NCI-H2029 (cell line): ENCODE measurements at regions not wholly inside any gene's neighbourhood (a gene's known extent, or its start where the extent isn't known, plus 50 kb on each side); places are given as distances from the start of the nearest gene placed in this dataset.

Source experiments
- DNase-seq: peaks from one replicate; lab custom pipeline; 2025; lab: John Stamatoyannopoulos, UW

DNA sequence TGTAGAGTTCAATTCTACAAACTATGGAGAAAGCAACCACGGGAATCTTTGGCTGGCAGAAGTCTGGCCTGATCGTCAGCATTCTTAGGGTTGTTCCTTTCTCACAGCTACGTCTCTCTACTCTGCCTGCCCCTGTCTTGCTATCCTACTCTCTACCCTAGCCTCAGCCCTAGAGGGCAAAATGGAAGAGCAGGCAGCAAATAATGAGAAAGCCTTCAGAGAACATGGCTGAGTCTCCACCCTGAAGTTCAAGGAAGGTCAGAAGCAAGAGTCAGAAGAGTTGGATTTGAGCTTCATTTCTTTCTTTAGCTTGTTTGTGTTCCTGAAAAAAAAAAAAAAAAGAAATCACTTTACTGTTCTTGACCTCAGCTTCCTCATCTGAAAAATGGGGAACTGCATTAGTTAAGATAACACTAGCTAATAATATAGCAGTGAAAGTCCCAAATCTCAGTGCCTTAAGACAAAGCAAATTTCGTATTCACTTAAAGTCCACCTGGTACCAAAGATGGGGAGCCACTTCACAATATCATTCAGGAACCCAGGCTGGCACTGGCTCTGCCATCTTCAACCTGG is 50.2 kb upstream of the CCND2 start:
- no peak for DNase-seq

DNA sequence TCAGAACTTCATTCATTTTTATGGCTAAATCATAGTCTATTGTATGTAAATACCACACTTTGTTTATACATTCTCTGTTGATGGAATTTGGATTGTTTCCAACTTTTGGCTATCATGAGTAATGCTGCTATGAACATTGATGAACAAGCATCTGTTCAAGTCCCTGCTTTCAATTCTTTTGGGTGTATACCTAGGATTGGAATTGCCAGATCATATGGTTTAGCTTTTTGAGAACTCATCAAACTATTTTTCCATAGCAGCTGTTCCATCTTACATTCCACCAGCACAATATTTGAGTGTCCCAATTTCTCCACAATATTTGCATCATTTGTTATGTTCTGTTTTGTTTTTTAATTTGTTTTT is 52.3 kb upstream of the CCND2 start:
- DNase-seq: no peak

DNA sequence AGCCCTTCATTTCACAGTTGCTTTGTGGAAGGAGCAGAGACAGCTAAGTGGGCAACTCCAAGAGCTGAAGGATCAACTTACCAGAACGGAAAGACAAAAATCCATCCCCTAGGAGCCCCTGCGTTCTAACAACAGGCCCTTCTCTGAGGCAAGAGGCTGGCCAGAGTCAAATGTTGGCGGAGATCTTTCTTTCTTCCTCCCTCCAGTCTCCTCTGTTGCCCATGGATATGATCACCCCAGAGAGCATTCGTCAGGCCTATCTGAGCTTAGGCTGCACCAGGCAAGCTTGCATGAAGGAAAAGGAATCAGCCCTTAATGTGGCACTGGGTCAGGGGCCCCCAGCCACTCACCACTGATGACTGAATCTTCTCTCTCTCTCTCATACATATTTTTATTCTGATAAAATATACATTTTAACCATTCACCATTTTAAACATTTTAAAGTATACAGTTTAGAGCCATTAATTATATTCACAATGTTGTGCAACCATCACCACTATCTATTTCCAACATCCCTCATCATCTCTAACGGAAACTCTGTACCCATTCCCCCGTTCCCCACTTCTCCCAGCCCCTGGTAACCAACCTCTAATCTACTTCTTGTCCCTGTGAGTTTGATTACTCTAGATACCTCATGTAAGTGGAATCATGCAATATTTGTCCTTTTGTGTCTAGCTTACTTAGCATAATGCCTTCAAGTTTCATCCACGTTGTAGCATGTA is 52.9 kb upstream of the CCND2 start:
- DNase-seq: no peak

DNA sequence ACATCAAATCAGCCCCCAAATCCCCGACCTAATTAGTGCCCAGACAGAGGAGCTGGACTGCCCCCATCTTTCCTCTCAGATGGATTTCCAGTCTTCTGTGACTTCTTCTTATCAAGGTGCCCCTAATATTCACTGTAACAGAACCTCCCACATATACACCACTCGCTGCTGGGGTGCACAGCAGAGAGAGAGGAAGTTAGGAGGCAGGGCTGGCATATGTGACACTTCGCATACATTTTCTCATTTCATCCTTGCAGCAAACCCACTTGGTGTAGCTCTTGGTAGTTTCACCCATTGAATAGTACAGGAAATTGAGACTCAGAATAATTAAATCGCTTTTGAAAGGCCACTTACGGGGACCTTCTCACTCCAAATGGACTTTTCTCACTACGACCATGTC is 56.5 kb upstream of the CCND2 start:
- no peak for DNase-seq

DNA sequence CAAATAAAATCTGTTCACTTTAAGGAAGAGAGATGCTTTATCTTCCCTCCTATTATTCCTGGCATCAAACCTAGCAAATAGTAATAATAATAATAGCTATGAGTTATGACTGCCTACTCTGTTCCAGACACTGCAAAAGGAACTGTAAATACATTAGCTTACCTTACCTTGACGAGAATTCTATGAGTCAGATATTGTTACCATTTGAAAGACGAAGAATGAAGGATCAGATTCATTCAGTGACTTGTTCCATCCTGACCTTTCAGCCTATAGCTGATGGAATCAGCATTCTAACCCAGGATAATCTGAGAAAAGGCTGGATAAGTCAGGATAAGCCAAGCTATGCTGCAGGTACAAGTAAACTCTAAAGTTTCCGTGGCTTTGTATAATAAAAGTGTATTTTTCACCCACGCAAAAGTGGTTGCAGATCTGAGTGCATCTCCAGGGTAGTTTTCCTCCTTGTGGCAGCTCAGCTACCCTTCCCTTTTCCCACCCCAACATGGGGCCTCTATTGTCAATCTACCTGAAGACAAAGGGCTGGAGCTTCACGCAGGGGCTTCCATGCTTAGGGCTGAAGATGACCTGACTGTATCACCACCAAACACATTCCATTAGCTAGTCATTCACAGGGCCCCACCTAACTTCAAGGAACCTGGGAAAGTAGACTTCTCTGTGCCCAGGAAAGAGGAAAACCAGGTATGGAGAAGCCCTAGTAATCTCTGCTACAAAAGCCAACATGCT is 57.2 kb upstream of the CCND2 start:
- DNase-seq: no peak

DNA sequence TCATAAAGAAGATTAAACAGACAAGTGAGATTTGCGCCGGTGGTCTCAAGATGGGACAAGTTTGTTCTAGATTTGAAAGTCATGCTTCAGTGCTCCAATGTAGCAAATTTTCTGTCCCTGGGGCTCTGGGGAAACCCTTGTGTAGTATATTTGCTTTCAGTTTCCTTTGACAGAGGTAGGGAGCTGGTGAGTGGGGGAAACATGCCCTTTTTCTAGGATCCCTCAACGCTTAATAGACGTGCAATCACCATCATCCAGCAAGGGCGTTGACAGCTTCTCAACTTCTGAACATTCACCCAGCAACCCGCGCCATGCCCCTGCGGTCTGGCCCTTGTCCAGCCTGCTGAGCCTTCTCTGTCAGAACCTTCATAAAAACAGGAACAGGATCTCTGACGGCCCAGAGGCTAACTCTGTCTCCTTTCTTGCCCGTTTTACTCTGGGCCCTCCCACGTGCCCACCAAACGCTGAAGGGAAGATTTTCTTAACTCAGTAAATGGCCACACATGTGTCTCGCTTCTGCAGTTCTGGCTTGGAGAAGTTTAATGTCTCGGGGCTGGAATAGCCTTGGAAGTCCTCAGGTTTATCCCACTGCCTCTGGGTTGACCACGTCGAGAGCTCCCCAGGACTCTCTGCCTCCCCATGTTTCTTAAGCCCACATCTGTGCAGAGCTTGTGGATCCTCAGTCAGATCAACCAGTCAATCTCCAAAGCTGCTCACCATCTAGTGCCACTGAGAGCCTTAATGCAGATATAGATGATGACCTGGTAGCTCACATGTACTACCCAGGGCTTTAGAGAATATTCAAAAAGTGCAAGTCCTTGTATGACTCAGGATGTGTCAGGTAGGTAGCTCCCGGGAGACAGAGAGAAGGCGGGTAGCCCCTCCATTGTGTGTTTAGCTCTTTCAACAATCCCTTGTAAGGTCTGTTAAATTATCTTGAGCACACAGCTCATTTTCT is 58.1 kb upstream of the CCND2 start:
- no peak for DNase-seq

DNA sequence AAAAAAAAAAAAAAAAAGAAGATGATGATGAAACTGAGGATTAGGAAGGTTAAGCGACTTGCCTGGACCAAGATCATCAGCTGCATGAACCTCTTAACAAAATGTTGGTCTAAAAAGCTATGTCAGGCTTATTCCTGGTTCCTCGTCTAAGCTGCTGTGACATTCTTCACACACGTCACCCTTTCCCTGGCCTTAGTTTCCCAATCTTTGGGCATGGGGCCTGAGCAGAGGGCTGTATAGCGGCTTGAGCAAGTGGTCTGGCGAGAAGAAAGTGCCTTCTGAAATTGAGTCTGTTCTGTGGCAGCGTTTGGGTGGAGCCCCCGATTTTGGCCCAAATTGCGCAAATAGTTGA is 58.7 kb upstream of the CCND2 start:
- DNase-seq: no peak

DNA sequence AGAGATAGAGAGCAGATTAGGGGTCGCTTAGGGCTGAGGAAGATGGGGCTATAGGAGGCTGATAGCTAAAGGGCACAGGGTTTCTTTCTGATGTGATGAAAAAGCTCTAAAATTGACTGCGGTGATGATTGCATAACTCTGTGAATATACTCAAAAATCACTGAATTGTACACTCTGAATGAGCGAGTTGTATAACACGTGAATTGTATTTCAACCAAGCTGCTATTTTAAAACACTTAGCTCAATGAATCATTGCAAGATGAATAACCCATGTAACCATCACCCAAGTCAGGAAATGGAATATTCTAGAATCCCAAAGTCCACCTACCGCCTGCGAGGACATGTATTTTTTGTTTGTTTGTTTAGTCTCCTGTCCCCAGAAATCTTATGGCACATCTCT is 60.1 kb upstream of the CCND2 start:
- no peak for DNase-seq

DNA sequence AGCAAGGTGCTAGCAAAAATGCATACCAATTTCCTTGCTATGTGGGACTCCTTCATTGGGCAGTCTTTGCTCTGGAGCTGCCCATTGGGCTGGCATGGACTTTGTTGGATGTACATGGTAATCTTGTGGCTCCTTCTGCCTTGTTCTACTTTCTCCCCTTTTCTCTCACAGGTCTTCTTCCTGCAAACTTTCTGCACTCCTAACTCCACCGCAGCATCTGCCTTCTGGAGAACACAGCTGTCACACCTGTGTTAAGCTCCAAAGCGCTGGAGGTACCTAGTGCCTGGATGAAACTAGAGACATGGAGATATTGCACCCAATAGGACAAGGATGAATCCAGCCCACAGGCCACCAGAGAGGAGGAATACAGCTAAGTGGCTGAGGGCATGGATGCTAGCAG is 60.7 kb upstream of the CCND2 start:
- no peak for DNase-seq

DNA sequence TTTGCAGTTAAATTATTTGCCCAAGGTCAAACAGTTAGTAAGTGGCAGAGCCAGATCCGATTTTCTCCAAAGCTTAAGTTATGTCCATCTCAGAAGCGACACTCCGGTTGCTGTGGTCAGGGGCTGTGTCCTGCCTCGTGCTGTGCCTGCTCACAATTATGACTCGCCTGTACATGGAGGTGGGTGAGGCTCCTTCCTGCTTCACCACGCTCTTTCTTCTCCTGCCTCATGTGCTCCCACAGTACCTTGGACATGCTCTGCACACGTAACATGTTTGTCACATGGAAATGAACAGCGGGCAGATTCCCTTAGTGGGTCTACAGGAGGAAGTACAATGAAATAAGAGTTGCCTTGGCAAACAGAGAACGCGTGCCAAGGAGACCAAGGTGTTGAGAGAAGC is 62.2 kb upstream of the CCND2 start:
- DNase-seq: no peak

DNA sequence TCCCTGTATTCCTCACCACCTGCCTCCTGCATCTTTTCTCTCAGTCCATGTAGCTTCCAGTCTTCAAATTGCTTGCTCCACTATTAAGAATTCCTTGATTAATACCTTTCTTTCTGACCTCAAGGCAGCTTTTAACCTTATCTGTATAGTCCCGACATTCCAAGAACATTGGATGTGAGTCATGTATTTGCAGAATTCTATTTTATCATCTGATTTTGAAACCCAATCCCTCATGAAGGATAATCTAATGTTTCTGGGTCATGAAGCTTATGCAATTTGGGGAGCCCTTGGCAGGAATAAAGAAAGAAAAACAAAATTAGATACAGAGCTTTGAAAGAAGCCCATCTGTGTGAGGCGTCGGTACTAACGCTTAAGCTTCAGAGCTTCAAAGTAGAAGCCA is 63.4 kb upstream of the CCND2 start:
- no peak for DNase-seq

DNA sequence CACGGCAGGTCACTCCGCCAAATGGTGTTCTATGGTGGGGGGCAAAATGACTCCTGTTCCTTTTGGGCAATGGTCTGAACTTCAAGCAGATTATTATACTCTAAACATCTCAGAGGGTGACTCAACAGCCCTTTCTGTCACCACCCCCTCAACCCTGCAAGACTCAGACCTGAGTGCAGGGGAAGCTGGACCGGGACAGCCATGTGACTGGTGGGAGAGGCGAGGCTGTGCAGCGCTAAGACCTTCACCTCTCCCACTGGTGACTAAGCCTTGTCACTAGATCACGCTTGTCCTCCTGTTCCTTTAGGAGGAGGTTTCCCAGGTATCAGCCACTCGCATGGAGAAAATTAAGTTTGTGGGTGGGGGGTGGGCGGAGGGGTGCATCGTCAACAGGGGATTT is 67.1 kb upstream of the CCND2 start:
- no peak for DNase-seq

DNA sequence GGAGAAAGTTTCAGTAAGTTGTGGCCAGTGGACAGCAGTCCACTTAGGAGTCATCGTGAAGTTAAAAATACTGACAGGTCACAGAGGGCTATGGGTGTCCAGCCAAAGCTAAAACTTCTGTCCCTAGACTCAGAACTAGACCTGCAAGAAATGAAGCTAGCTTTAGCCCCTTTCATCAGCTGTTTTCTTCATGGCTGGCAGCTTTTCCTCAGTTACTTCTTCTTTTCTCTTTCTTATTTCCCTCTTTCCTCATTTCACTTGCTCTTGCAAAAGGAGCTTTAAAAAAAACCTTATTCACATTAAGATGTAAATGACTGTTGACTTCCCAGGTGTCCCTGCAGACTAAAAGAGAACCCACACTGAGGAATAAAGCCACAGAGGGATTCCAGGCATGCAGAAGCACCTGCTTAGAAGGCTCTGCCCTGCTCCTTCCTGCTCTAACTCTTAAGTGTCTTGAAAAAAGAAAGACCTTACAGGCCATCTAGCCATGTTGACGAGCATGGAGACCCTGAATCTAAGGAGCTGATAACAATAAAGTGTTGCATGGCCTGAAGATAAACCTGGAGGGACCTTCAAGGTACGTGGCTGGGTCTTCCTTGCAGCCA is 69.7 kb upstream of the CCND2 start:
- DNase-seq: no peak

DNA sequence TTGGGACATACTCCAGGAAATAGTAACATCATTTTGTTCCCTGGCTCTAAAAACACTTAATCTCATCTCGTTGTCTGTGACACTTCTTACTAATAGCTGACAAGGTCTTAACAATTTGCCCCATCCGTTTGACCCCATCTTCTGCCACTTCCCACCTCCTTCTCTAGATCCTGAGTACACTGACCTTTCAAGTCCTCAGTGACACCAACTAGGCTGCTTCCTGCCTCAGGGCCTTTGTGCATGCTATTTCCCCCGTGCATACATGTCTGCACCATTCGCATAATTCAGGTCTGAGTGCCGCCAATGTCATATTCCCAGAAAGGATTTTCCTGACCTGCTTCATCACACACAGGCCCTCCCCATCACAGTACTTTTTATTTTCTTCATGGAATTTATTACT is 70.6 kb upstream of the CCND2 start:
- DNase-seq: no peak

DNA sequence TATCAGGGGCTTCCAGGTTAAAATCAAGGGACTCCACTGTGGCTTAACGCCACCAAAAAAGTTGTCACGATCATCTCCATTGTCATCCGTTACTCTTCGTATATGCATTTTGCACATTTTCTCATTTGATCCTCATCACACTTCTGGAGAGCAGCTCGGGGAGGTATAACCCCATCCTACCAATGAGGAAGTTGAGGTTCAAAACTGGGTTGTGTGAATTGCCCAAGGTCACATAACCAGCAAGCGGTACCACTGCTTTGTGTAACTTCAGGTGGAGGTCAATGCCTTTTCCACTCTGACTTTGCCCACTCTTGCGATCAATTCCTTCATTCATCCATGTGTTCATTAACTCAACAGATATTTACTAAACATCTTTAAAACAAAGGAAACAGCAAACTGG is 71.1 kb upstream of the CCND2 start:
- no peak for DNase-seq

DNA sequence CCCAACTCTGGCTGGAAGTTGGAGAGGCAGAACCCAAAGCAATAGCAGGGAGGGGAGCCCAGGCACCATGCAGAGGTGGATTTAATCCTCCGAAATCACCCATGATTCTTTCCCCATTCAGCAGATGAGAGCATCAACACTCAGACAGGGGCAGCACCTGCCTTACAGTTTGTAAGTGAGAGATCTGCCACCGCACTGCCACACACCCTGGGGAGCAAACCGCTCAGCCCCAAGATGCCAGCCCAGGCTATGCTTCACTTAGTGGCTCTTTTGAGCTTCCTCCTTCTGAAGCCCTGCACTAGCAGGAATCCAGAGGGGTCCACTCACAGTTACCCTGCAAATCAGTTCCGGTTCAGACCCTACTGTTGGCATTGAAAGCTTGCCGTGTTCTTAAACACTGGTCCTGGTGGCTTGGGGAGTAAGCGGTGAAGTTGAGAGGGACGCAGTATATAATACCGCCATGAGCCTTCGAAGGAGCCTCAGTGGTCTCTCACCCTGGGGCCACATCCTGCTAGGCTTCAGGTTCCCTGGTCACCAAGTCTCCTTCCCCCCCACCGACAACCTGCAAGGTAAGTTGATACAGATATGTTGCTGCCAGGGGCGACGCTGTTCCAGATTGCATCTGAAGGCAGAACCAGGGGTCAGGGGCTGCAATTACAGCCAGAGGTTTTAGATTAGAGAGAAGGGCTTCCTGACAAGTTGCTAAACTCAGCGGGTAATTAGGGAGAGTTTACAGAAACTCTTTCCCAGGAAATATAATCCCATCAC is 72.0 kb upstream of the CCND2 start:
- DNase-seq: no peak

DNA sequence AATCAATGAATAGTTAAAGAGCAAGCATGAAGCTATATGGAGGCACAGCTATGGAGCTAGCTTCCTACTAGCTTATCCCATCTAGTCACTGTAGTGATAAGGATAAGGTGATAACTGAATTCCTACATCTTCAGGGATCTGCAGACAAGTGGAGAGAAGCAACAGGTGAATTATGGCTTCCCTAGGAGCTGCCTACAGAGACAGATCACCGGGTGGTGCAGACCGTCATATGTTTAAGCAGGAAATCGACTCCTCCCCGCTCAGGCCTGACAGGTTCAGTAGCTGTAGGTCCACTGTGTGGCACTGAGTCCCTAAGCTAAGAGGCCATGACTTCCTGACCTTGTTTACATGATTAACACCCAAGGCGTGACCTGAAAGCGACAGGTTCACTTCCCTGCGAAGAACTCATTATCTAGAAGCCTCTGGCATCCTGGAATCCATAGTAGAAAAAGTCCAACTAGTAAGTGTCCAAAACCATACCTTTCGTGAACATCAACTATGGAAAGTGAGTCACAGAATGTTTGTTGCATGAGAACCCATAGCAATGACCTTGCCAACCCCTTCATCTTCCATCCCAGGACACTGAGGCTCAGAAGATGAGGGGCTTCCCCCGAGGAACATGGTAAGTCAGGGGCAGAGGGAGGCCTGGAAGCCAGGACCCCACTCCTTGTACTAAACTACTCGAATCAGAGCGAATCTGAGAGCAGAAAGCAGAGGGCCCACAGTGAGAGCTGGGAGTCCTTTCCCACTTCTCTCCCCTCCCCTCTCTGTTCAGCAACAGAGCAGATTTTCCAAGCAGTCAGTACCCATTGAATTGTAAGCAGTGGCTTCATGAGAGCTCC is 75.4 kb upstream of the CCND2 start:
- no peak for DNase-seq

DNA sequence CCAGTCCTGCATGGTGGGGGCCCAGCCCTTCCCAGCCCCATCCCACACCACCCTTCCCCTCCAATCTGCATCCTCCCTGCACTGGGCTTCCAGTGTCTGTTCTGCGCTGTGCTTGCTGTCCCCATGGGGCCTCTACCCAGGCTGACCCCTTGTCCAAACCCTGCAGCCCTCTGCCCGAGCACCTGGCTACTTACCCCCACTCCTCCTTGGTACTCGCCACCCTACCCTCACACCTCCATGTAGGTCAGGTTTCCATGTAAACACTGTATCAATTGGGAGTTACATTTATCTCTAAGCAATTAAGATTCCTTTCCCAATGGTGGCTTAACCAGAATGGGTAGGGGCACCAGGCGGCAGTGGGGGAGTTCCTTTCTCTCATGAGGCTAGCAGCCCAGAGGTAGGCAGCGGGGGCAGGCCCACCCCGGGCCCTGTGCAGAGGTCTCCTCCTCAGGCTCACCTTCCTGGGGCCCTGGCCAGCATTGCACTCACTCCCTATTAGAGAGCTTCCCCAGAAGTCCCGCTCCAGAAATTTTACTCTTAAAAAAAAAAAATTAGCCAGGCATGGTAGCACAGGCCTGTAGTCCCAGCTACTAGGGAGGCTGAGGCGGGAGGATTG is 76.6 kb upstream of the CCND2 start:
- DNase-seq: no peak

DNA sequence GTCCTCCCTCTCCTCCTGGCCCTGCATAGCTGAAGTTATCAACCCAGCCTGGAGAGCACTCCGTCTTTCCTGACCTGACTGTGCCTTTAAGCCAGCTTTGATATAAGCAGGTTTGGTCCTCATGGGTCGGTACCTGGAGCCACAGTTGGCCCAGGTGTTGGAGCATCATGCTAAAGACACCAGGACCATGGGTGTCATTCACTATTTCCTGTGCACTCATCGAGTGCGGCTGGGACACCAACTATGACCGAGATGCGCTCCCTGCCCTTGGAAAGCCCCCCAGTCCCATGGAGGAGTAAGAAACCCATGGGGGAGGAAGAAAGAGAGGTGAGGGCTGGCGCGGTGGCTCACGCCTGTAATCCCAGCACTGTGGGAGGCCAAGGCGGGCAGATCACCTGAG is 78.9 kb upstream of the CCND2 start:
- DNase-seq: no peak

DNA sequence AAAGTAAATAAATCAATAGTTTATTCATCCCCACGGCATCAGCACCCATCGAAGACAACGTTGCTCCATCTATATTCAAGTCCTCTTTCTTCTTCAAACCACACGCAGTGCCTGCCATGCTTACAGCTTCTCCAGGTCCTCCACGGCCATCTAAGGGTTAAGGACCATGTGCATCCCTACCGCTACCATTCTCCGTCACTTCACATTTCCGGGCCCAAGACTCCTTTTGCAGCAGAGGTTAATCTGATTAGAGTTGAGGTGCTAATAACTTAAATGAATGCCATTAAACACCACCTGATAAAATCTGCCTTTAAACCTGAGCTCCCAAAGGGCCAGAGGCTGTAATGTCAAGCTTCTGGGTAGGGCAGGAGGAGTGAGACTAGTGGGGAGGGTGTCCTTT is 79.7 kb upstream of the CCND2 start:
- DNase-seq: no peak
